ENCODE measurements at regions not wholly inside any gene's neighbourhood (a gene's known extent, or its start where the extent isn't known, plus 50 kb on each side); places are given as distances from the start of the nearest gene placed in this dataset.

DNA sequence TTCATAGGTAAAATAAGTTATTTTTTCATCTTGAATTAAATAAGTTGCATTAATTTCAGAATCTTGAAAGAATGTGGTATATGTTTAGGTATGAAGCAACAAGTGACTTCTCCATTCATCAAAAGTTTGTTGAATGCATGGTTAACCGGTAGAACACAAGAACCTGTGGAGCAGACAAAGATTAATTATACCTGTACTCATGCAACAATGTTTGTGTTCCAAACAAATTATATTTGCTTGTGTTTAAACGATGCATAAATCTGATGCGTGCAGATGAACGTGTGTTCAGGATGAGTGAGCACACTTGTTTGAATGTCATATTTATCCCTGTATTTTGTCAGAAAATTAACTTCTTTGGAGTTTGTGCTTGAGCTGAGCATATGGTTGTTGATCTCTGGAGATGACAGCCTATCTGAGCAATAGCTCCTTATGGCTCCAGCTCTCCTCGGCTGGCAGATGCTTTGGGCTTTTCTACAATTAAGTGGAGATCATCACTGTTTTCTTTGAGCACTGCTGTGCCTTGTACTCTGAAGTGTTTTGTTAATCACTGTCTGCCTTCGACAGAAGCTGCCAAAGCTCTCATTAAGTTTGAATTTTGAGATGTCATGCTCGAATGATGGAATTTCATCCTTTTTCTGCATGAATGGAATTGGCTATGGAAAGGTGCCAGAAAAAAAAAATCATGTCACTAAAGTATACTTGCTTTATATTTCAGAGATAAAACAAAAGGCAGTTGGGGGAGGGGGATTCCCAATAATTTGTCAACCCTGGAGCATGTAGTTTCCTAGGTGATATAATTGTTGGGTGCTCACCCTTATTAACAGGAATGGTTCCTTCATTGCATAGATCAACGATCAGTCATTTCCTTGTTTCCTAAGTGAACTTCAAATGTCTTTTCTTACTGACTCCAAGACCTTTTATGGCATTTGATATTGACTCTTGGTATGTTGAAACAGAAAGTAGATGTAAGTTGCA lies 502.5 kb upstream of the ARRDC3 start:
- no peak for DNase-seq (ENCODE audit: low read depth in 2 of 2)

DNA sequence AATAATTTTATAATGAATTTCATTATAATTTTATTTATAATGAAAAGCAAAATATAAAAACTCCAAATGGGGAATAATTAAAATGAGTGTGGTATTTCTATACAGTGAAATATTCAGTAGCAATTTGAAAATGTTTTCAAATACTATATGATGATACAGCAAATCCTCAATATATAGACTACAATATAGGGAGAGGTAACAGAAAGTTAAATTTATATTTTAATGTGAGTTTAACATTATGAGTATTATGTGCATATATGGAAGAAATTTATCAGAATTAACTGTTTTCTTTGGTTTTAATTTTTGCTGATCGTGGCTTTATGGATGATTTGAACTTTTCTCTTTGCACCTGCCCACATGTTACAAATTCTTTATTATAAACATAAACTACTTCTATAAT lies 500.9 kb upstream of the ARRDC3 start:
- no peak for DNase-seq (ENCODE audit: low read depth in 2 of 2)

DNA sequence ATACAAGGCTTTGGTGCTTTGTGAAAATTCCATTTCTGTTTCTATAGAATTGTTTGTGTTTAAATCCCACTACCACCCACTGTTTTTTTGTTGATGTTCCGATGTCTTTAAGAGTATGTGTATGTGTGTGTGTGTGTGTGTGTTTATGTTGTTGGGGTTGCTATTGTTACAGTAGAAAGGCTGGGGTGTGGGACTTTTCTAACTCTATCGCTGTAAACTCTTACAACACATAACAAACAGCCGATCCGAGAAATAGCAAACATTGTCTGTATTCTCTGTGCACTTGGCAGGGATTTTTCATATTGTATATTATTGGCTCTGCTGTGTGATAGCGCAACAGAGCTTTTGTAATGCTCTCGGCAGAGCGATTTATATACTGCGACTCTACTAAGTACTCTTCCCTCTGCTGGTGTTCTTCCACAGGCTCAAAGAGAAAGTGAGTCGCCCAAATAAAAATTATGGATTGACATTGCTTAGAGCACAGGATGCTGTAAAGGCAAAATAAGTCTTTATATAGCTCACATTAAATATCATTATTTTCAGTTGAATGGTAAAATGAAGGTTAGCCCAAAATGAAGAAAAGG lies 492.2 kb upstream of the ARRDC3 start:
- no peak for DNase-seq (ENCODE audit: low read depth in 2 of 2)

DNA sequence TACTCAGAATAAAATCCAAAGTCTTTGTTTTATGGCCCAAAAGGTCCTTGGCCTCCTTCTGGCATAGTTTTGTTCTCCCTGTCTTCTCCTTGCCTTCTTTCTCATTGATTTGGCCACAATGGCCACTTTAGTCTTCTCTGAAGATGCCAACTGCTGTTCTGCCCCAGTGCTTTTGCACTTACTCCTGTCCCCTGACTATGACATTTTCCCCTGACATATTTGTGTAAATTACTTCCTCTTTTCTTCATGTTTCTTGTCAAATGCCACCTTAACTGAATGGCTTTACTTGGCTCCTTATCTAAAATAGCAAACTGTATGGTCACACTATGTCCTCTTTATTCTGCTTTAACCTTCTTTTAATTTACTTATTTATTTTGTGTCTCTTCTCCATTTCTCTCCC lies 484.7 kb upstream of the ARRDC3 start:
- no peak for DNase-seq (ENCODE audit: low read depth in 2 of 2)

DNA sequence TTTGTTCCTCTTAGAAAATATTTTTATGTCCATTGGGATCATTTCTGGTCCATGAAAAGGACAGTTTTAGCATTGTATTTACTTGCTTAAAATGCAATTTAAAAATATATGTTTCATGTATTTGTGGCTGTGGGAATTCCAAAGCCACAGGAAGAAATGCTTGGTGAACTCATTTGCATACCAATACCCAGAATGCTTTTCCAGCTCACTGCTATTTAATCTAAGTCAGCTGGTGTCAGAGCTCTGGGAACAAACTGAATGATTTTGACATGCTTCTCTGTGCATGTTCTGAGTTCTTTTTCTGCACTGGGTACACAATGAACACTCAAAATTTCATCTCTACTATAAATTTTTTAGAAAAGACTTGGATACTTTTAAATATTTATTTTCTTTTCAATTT lies 482.8 kb upstream of the ARRDC3 start:
- DNase-seq (ENCODE audit: low read depth in 2 of 2), result no peak

- no peak for DNase-seq (ENCODE audit: low read depth in 2 of 2)
Measured at GRCh38 chr5:91864962-91865361, 481.8 kb upstream of the ARRDC3 start.

GRCh38 chr5:91851670-91852069 lies 468.6 kb upstream of the ARRDC3 start:
- no peak for DNase-seq (ENCODE audit: low read depth in 2 of 2)

DNA sequence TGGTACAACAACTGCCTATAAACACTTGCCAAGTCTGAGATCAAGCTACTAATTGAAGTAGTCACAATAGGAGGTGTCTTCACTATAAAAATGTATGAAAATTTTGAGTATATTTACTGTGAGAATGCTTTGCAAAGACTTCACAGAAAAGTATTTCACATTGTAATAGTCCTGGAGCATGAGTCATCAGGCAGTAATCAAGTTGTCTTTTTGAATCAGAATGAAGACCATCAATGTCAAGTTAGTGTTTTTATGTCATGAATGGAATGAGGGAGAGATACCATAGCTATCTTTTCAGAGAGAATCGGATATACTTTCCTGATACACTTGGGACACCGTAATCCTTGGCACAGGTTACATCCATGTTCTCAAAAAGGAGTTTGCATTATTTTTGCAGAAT lies 466.9 kb upstream of the ARRDC3 start:
- no peak for DNase-seq (ENCODE audit: low read depth in 2 of 2)

- DNase-seq (ENCODE audit: low read depth in 2 of 2), result no peak
Measured at GRCh38 chr5:91849069-91849468, 466.0 kb upstream of the ARRDC3 start.

- DNase-seq (ENCODE audit: low read depth in 2 of 2), result no peak
Measured at GRCh38 chr5:91848453-91848852, 465.3 kb upstream of the ARRDC3 start.

- DNase-seq (ENCODE audit: low read depth in 2 of 2), result no peak
Measured at GRCh38 chr5:91841423-91841822, 458.3 kb upstream of the ARRDC3 start.

- DNase-seq (ENCODE audit: low read depth in 2 of 2), result no peak
Measured at GRCh38 chr5:91840412-91840811, 457.3 kb upstream of the ARRDC3 start.

- no peak for DNase-seq (ENCODE audit: low read depth in 2 of 2)
Measured at GRCh38 chr5:91839721-91840120, 456.6 kb upstream of the ARRDC3 start.

DNA sequence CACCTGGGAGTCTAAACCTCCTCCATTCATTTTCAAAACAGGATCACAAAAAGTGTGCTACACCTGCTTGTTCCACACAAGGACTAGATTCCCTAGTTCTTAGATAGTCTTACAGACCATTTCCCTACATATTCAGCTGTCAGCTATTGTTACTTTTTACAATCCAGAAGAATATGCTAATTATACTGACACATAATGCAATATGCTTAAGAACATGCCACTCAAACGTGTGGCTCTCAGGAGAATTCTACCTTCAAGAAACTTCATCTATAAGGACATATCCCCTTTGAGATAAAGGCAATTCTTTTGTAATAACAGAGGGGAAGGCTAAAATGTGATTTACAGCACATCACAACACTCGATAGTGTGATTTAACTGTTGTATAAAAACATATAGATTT lies 456.1 kb upstream of the ARRDC3 start:
- DNase-seq (ENCODE audit: low read depth in 2 of 2), result no peak

DNA sequence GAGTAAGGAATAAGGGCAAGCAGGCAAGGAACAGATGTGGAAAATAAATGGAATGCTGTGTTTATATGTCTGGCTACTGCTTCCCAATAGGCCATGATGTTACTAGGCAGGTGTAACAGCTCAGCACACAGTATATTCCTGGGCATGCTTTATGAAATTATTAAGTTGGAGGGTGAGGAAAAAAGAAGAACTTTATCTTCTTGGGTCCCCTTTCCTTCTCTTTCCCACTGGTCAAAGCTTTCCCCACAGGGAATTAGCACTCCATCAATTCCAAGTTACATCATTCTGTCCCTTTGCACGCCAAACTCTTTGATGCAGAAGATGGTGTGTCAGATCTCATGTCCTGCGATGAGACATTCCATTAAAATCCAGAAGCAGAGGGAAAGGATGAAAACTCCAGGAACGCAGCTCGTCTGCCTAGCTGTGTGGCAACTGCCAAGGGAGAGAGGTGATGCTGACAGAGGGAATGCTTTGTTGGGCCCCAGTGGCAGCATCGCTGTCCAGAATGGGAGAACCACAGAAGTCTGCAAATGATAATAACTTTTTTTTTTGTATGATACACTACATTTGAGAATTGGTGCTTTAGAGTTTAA lies 447.3 kb upstream of the ARRDC3 start:
- DNase-seq (ENCODE audit: low read depth in 2 of 2), result no peak

DNA sequence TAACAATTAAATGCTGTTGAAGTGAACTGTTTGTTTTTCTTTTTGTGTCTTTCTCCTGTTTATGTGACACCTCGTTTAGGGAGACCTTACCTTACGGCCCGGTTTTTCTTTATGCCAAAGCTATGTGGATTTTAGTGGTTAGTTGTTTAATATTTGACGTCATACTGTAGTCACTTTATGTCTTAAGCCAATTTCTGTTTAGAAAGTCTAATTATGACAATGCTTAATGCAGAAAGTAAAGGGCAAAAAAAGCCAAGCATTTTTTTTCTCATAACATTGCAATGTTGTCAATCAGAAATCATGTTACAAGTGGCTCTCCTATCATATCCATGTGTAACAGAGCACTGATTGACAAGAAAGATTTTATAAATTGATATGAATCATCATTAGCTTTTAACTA lies 442.5 kb upstream of the ARRDC3 start:
- DNase-seq (ENCODE audit: low read depth in 2 of 2), result no peak

GRCh38 chr5:91824406-91824805 lies 441.3 kb upstream of the ARRDC3 start:
- DNase-seq (ENCODE audit: low read depth in 2 of 2), result no peak

DNA sequence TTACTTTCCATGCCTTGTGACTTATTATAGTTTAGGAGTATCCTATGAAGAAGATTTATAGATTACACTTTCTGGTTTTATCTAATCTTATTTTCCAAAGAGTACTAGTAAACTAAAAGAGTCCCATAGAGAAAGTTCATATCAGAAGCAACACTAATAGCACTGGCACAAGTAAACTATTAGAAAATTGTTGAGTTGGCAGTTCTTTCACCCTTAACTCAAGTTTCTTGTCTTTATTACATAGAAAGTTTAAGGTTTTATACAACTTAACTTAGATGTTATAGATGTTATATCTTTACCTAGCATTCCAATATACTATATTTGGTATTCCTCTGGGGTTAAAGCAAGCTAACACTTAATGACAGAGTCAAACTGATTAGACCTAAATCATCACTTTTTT lies 437.8 kb upstream of the ARRDC3 start:
- no peak for DNase-seq (ENCODE audit: low read depth in 2 of 2)

- no peak for DNase-seq (ENCODE audit: low read depth in 2 of 2)
Measured at GRCh38 chr5:91816681-91817080, 433.6 kb upstream of the ARRDC3 start.

DNA sequence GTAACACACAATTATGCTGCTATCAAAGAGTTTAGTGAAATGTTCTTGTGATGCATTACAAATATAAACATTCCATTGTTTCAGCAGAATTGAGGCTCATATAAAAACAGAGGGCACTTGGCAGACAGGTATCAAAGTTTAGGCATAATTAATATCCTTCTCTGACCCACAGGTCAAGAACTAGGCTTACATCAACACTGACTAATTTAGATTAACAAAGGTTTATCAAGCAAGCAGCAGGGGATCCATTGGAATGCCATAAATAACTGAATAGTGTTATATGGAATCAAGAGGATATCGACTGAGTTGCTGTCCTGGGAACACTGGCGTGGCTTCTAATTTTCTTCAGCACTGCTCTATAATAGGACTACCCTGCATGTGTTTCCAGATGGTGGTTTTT lies 414.5 kb upstream of the ARRDC3 start:
- no peak for DNase-seq (ENCODE audit: low read depth in 2 of 2)

- no peak for DNase-seq (ENCODE audit: low read depth in 2 of 2)
Measured at GRCh38 chr5:91794856-91795548, 411.9 kb upstream of the ARRDC3 start.

GRCh38 chr5:91794455-91794854 lies 411.3 kb upstream of the ARRDC3 start:
- DNase-seq (ENCODE audit: low read depth in 2 of 2), result no peak

Measured in lung microvascular endothelial cell (primary cell).